ENCODE measurements at regions not wholly inside any gene's neighbourhood (a gene's known extent, or its start where the extent isn't known, plus 50 kb on each side); places are given as distances from the start of the nearest gene placed in this dataset.

- DNase-seq, result no peak
These were observed 217.0 kb upstream of the CIBAR2 start for GRCh38 chr16:85329059-85329812.

GRCh38 chr16:85330006-85330693, 217.9 kb upstream of the CIBAR2 start:
- no peak for DNase-seq

GRCh38 chr16:85330694-85331188, 218.5 kb upstream of the CIBAR2 start:
- DNase-seq, result no peak

- no peak for DNase-seq
These were observed 219.4 kb upstream of the CIBAR2 start for GRCh38 chr16:85331688-85332087.

DNA sequence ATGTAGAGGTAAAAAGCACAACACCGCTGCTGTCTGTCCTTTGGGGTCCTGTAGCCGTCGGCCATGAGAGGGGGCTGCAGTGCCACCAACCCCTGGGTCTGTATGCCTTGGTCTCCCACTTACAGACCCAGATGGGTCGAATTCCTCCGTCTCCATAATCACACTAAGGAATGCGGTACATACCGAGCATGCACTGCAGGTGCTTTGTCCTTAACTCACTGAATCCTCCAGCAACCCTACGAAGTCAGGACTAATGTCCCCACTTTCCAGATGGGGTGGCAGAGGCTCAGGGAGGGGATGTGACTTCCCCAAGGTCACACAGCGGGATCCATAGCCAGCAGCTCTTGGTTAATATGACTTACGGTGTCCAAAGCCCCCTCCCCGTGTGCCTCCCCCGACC, 219.9 kb upstream of the CIBAR2 start:
- DNase-seq, result no peak

- no peak for DNase-seq
These were observed 221.1 kb upstream of the CIBAR2 start for GRCh38 chr16:85333337-85333736.

DNA sequence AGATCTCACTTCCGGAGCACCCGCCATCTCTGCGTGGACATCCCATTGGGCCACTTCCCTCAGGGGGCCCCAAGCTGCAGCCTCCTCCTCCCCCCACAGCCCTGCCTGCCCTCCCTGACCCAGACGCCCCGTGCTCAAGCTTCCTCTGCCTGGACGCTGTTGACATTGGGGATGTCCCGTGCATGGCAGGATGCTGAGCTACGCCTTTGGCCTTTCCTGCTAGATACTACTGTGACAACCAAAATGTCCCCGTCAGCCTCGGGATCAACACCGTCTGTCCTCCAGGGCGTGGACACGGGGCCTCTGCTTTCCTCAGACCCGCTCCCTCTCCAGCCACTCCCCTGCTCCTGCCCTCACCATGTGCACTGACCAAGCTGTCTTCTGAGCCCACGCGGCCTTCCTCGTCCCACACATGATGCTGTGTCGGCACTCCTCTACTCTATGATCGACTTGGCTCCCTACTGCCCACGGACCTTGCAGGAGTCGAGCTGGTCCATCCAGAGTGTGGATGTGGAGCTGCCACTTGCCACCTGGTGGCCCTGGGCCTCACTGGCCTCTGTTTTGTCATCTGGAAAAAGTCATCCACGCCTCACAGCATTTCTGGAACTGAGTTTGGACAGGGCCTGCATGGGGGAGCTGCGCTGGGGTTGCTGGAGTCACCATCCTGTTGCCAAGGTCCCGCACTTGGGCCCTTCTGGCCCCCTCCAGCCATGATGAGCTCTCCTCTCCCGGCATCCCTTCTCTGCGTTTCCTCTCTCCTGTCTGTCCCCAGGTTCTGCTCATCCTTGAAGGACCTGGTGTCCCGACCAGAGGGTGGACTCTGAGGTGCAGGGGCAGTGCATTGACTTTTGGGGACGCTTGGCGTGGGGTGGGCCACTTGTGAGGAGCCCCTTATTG, 221.7 kb upstream of the CIBAR2 start:
- no peak for DNase-seq

DNA sequence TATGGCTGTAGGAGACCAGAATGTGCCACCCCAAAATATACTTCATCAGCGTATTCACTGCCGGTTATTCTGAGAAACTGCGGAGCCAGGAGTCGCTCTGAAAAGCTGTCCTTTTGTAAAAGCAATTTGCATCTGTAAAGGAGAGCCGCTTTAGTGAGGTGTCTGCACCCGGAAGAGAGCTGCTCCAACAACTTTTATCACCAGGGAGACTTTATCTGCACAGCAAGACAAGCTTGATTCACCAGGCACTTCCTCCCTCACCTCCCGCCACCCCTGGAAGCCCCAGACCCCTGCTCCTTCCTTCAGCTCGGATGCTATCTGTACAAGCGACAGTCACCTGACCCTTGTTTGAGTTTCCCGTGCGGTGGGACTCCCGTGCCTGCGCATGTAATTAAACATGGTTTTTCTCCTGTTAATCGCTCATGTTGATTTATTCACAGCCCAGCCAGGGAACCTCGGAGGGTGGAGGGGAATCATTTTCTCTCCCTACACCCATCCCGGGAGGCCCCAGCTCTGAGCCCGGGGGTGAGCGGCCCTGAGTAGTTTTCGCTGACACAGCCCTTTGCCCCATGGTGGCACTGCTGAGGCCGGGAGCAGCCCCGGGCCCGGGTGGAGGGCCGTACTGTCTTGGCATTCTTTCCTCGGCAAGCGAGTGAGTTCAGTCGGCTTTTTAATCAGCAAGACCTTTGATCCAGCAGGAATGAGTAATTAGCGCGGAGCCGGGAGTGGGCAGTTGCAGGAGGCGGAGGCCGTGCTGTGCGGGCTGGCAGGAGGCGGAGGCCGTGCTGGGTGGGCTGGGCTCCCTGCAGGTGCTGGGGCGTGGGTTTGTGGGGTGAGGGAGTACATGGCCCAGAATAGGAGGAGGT, 222.7 kb upstream of the CIBAR2 start:
- DNase-seq, result no peak

DNA sequence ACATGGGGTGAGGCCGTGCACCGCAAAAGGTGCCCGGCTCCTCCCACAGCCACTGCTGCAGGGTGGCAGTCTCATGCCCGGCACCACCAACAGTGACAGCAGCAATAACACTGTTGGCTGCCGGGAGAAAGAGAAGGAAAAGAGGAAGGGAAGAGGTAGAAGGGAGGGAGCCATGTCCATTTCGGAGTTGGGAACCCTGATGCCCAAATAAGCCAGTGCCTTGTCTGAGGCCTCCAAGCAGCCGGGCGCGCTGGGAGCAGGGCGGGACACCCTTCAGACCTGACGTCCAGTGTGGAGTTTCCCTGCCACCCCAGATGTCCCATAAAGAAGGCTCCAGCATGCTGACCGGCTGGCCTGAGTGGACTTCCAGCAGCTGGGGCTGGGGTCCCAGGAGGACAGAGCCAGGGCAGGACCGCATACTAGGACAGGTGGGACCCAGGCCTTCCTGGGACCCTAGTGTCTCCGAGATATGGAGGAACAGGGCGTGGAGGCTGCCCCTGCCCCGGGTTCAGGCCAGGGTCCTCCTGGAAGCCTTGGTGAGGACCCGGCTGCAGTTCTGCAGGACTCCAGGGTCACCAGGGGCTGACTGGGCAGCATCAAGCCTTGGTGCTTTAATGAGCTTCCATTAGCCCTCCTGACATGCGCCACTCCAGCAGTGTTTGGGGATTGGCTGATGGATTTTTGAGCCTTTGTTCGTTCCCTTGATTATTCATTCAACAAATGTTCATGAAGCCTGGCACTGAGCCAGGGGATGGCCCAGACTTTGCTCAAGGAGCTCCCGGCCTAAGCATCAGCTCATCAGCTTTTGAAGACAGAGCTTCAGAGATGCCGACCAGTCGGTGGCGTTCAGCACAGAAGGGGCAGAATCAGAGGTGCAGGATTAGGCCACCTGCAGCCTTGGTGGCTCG, 223.6 kb upstream of the CIBAR2 start:
- no peak for DNase-seq

- no peak for DNase-seq
These were observed 225.8 kb upstream of the CIBAR2 start for GRCh38 chr16:85337910-85338637.

GRCh38 chr16:85338638-85338982, 226.3 kb upstream of the CIBAR2 start:
- no peak for DNase-seq

- DNase-seq, result no peak
These were observed 226.9 kb upstream of the CIBAR2 start for GRCh38 chr16:85338989-85339685.

DNA sequence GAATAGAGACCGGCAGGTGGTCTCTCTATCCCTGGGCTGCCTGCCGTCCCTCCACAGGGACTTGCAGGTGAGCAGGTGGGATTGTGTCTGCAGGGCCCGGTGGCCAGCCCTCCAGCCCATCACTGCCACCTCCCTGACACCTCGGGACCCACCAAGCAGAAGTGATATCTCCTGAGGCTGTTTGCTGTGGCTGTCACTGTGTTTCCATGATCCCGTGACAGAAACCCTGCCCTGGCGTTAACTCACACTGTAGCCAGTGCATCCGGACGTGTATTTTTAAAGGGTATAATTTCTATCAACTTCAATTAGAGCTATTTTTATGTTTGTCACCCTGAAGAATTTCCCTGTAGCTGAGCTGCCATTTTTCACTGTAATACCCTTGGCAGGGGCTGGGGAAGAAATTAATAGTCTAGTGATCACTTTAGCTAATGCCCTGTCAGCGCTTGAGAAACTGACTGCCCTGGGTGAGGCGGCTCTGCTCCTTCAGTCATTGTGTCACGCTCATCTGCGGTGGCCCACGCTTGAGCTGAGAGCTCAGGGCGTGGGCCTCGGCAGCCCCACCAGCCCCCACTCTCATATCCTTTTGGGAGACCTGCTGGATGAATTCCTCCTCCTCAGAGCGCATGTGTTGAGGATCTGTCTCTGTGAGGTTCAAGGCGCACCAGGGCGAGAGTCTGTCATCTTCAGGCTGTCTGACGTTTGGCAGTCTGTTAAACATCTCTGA, 229.9 kb upstream of the CIBAR2 start:
- DNase-seq, result no peak

GRCh38 chr16:85344502-85345128, 232.3 kb upstream of the CIBAR2 start:
- no peak for DNase-seq

- no peak for DNase-seq
These were observed 232.9 kb upstream of the CIBAR2 start for GRCh38 chr16:85345129-85345639.

DNA sequence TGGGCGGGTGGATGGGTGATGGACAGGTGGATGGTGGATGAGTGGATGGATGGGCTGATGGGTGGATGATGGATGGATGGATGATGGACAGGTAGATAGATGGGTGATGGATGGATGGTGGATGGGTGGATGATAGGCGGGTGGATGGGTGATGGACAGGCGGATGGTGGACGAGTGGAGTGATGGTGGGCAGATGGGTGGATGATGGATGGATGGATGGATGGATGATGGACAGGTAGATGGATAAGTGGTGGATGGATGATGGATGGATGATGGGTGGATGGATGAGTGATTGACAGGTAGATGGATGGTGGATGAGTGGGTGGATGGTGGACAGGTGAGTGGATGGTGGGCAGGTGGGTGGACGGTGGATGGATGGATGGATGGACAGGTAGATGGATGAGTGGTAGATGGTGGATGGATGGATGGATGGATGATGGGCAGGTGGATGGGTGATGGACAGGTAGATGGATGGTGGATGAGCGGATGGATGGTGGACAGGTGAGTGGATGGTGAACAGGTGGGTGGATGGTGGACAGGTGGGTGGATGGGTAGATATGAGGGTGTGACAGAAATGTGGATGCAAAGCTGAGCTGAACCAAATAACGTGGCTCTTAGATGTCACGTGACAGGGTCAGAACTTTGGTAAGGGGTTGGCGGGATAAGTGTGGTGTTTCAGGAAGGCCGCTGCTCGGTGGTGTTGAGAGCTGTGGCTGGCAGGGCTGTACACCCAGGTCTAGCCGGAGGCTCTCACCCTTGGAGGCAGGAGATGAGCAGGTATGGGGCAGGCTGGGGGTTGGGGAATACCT, 234.3 kb upstream of the CIBAR2 start:
- DNase-seq, result no peak

DNA sequence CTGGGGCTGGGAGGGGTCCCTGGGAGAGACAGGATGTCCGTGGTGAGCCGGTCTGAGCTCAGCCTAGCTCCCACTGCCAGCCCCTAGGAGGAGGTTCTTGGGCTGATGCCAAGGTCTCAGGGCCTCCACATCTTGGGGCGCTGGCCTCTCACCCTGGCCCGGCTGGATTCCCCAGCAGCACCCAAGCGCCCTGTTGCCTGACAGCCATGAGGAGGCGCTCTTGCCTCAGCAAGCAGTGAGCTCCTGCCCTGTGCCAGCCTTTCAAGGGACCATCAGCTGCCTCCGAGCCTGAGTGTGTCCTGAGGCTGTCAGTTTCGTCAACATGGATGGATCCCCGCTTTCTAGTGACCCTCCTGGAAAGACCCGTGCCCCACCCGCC, 234.9 kb upstream of the CIBAR2 start:
- DNase-seq, result no peak
